ENCODE measurements at regions not wholly inside any gene's neighbourhood (a gene's known extent, or its start where the extent isn't known, plus 50 kb on each side); places are given as distances from the start of the nearest gene placed in this dataset.
"Not testable (repeated sequence)": the region's sequence is repeated elsewhere in the genome, so short reads cannot be mapped to it uniquely, and the experiment has no call there.

- TF ChIP-seq CTCF (conservative IDR thresholded peaks at IDR 0.05), result no peak
- H3K27ac ChIP-seq, result no peak overlapping the region
These were observed 576.5 kb upstream of the EDIL3 start for GRCh38 chr5:84961193-84961592.

GRCh38 chr5:84961903-84962302, 577.2 kb upstream of the EDIL3 start:
- no peak for TF ChIP-seq CTCF (conservative IDR thresholded peaks at IDR 0.05)
- H3K27ac ChIP-seq, result no peak overlapping the region

GRCh38 chr5:84983093-84983492, 598.4 kb upstream of the EDIL3 start:
- TF ChIP-seq CTCF (conservative IDR thresholded peaks at IDR 0.05), result no peak
- no peak overlapping the region for H3K27ac ChIP-seq

GRCh38 chr5:84985148-84985547, 600.5 kb upstream of the EDIL3 start:
- TF ChIP-seq CTCF (conservative IDR thresholded peaks at IDR 0.05), result no peak
- no peak overlapping the region for H3K27ac ChIP-seq

- no peak overlapping the region for H3K27ac ChIP-seq
- no peak for TF ChIP-seq CTCF (conservative IDR thresholded peaks at IDR 0.05)
These were observed 602.0 kb upstream of the EDIL3 start for GRCh38 chr5:84986688-84987087.

- H3K27ac ChIP-seq, result no peak overlapping the region
- no peak for TF ChIP-seq CTCF (conservative IDR thresholded peaks at IDR 0.05)
These were observed 616.0 kb upstream of the EDIL3 start for GRCh38 chr5:85000671-85001070.

- H3K27ac ChIP-seq, result not testable (repeated sequence)
These were observed 617.3 kb upstream of the EDIL3 start for GRCh38 chr5:85002026-85002425.

GRCh38 chr5:85010014-85010562, 625.4 kb upstream of the EDIL3 start:
- no peak overlapping the region for H3K27ac ChIP-seq
- TF ChIP-seq CTCF (conservative IDR thresholded peaks at IDR 0.05), result no peak

Measured in VCaP (cell line).